ENCODE measurements at regions not wholly inside any gene's neighbourhood (a gene's known extent, or its start where the extent isn't known, plus 50 kb on each side); places are given as distances from the start of the nearest gene placed in this dataset.

- no peak overlapping the region for H3K4me2 ChIP-seq (ENCODE audit: low read length)
These were observed 447.3 kb upstream of the JARID2 start for GRCh38 chr6:14798594-14798982.

More at GRCh38 chr6:14798594-14798982, 447.3 kb upstream of the JARID2 start:
- DNase-seq (ENCODE audit: low read depth, low spot score) (no peak), ATAC-seq (no peak)
- Histone ChIP-seq H3K4me1 (ENCODE audit: control insufficient read depth in 1 of 2, insufficient read depth in 2 of 2, low read length in 2 of 2) (peaks cover 0 to 3% of the 10 kb centered on the region in 2 experiments; a peak in 1 of 4 replicates), H3K79me2 (ENCODE audit: insufficient read depth, low read length) (no peaks in the 10 kb centered on the region), H4K20me1 (ENCODE audit: insufficient read depth) (no peaks in the 10 kb centered on the region), H3K9me3 (ENCODE audit: control insufficient read depth in 1 of 2, insufficient read depth in 1 of 2, low read depth in 1 of 2, low read length in 2 of 2) (no peaks in the 10 kb centered on the region), H3K4me3 (replicated peaks in 1 of 2; ENCODE audit: low read depth in 1 of 2, low read length in 2 of 2) (no peak overlapping the region), H3K36me3 (ENCODE audit: control insufficient read depth in 1 of 2, insufficient read depth in 2 of 2, low read length in 2 of 2) (no peaks in the 10 kb centered on the region), H3K27me3 (ENCODE audit: insufficient read depth, low read length) (no peaks in the 10 kb centered on the region), H3K9me2 (ENCODE audit: insufficient read depth) (no peaks in the 10 kb centered on the region), H3K9ac (ENCODE audit: low read length) (no peak overlapping the region), H3K27ac (ENCODE audit: low read depth, low read length) (no peak overlapping the region), H2AFZ (ENCODE audit: low read depth, low read length, poor library complexity, severe bottlenecking) (no peak overlapping the region)
- ChIA-PET CTCF (no interaction called here), POLR2A (no interaction called here), RAD21 (ENCODE audit: low non-redundant PET in 1 of 2, low total read pairs in 2 of 2, uncharacterized antibody in 2 of 2, unreplicated experiment in 2 of 2) (no interaction called here)
- intact Hi-C loops (cut with micrococcal nuclease) = no loop called here
- BruUV-seq (replicated peaks) = no TSS peak
- TF ChIP-seq CTCF (IDR thresholded peaks at IDR 0.05 in 2 of 3, conservative IDR thresholded peaks at IDR 0.05 in 1 of 3; ENCODE audit: borderline replicate concordance in 1 of 3, insufficient read depth in 1 of 3, low read depth in 2 of 3, low read length in 2 of 3) (no peak), ELF1 (IDR thresholded peaks at IDR 0.05; ENCODE audit: borderline replicate concordance, low read depth) (no peak), SP1 (IDR thresholded peaks at IDR 0.05; ENCODE audit: low read depth) (no peak), RAD21 (IDR thresholded peaks at IDR 0.05; ENCODE audit: low read depth) (no peak), ZNF274 (IDR thresholded peaks at IDR 0.05; ENCODE audit: low read depth, low read length) (no peak), JUND (IDR thresholded peaks at IDR 0.05) (no peak), ATF3 (IDR thresholded peaks at IDR 0.05) (no peak), MAX (IDR thresholded peaks at IDR 0.05) (no peak), ZBTB33 (IDR thresholded peaks at IDR 0.05; ENCODE audit: extremely low read depth, insufficient replicate concordance, low read length) (no peak), POLR2A (IDR thresholded peaks at IDR 0.05; ENCODE audit: borderline replicate concordance, extremely low read depth, insufficient read depth, insufficient read length) (no peak), EGR1 (IDR thresholded peaks at IDR 0.05; ENCODE audit: low read depth) (no peak), EZH2phosphoT487 (IDR thresholded peaks at IDR 0.05; ENCODE audit: borderline replicate concordance) (no peak)

Measured in HCT116 (cell line).